T-helper 2 cell (primary cell): ENCODE measurements at regions not wholly inside any gene's neighbourhood (a gene's known extent, or its start where the extent isn't known, plus 50 kb on each side); places are given as distances from the start of the nearest gene placed in this dataset.

Source experiments
- DNase-seq, 5 experiments: peaks; one replicate each; pipeline versions ENCODE4 v3.0.0 to v3.0.0-alpha.2; 2012 to 2022

GRCh38 chr18:51739044-51739666 lies 541.7 kb upstream of the MEX3C start:
- DNase-seq, result no peak

- peak in 1 of 5 experiments; percentile 15 for DNase-seq
Measured at GRCh38 chr18:51751901-51752300, 554.4 kb upstream of the MEX3C start.

GRCh38 chr18:51753365-51754057 lies 556.0 kb upstream of the MEX3C start:
- no peak for DNase-seq

DNA sequence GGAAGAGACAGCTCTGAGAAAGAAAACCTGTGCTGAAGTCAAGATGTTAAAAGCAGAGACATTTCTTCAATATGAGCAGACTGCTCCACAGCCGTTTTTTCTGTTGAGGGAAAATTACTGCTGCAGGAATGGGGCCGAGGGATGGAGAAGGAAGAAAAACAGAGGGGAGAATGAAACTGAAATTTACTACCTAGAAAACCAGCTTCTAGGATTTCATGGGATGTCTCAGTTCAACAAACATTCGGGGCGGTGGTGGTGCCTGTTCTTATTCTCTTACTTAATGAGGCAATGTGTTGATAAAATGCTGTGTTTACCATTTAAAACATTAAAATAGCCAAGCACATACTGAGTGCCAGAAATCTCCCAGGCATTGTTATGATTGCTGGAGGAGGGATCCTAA lies 557.1 kb upstream of the MEX3C start:
- no peak for DNase-seq

- DNase-seq, result no peak
Measured at GRCh38 chr18:51757255-51757924, 559.9 kb upstream of the MEX3C start.

- DNase-seq, result no peak
Measured at GRCh38 chr18:51762373-51762772, 564.9 kb upstream of the MEX3C start.

- no peak for DNase-seq
Measured at GRCh38 chr18:51765606-51766360, 568.3 kb upstream of the MEX3C start.

GRCh38 chr18:51767293-51767692 lies 569.8 kb upstream of the MEX3C start:
- DNase-seq, result no peak

DNA sequence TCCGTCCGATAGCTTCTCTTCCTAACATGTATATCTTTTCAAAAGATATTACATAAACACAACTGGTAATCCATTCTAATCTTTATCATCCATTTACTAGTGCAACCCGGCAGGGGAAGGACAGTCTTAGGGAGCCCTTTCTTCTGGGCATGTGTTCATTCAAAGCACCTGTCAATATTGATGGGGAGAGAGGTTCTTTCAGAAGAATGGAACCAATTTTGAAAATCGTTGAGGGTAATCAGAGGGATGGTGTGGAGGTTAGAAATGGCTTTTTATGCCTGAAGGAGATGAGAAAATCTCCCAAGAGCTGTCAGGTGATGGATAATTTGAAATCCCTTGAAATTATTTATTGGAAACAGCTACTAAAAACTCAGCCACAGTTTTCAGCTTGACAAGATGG lies 561.9 kb upstream of the DCC start:
- DNase-seq, result no peak

GRCh38 chr18:51789871-51790270 lies 550.1 kb upstream of the DCC start:
- DNase-seq, result no peak

GRCh38 chr18:51801514-51801913 lies 538.5 kb upstream of the DCC start:
- no peak for DNase-seq

GRCh38 chr18:51802569-51803428 lies 537.2 kb upstream of the DCC start:
- no peak for DNase-seq

DNA sequence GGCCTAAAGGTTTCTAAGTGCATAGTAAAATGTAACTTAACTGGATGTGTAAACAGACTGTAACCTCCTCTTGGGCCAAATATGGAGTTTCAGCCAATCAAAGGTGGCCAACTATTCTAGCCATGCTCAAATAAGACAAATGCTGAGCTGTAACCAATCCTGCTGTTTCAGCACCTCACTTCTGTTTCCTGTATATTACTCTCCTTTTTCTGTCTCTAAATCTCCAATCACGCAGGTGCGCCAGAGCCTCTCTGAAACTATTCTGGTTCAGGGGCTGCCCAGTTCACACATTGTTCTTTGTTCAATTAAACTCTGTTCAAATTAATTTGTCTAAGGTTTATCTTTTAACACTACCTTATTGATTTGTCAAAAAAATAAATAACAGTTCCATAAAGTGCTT lies 532.7 kb upstream of the DCC start:
- DNase-seq, result no peak

DNA sequence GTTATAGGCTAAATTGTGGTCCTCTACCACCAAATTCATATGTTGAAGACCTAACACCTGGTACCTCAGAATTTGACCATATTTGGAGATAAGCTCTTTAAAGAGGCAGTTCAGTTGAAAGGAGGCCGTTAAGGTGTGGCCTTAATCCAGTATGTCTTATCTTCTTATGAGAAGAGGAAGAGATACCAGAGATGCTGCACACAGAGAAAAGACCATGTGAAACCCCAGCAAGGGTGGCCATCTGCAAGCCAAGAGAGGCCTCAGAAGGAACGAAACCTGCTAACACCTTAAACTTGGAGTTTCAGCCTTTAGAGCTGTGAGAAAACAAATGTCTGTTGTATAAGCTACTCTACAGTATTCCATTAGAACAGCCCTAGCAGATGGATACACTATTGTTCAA lies 528.1 kb upstream of the DCC start:
- no peak for DNase-seq

DNA sequence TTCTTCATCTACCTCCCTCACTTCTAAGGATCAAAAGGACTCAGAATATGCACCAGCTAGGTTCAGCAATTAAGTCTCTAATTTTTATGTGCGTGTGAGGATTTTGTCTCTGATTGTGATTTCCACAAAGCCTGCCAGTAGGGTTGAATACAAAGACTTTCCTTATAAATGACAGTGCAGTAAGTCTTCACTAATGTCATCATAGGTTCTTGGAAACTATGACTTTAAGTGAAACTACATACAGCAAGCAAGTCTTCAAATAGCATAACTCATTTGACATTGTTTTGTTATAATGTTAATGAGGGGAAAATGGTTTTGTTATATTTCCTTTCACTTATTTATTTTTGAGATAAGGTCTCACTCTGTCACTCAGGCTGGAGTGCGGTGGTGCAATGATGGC lies 526.3 kb upstream of the DCC start:
- DNase-seq, result no peak

GRCh38 chr18:51821610-51822009 lies 518.4 kb upstream of the DCC start:
- DNase-seq, result no peak

GRCh38 chr18:51824746-51825145 lies 515.3 kb upstream of the DCC start:
- DNase-seq, result no peak

GRCh38 chr18:51833850-51834249 lies 506.1 kb upstream of the DCC start:
- DNase-seq, result no peak

DNA sequence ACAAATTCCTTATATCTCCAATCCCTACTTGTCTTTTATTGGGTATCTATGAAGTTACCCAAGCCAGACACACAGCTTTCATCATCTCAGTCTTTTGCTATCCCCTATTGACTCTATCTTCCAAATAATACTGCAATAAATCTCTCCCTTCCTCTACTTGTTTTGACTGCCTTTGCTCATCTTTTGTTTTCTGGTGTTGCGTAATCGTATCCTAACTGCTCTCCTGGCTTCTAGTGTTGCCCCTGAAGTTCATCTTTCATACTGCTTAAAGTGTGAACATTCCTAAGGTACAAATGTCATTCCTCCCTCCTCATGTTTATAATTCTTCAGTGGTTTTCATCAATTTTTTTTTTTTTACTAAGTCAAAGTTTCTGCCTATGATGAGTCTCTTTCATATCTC lies 491.3 kb upstream of the DCC start:
- no peak for DNase-seq

GRCh38 chr18:51852681-51853080 lies 487.3 kb upstream of the DCC start:
- DNase-seq, result no peak

GRCh38 chr18:51857989-51858388 lies 482.0 kb upstream of the DCC start:
- DNase-seq, result no peak

DNA sequence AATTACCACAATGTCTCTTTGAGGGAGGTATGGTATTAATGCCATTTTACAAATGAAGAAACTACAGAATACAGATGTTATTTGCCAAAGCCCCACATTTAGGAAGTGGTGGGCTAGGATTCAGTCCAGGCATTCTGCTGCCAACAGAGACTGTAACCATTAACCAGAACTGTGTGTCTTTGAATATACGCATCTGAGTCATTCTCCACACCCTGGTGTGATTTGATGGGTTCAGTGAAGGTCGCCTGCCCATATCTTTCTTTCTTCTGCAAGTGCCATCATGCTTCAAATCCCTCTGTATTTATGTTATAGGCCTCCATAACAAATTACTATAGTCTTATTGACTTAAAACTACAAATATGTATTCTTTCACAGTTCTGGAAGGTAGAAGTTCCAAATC lies 479.0 kb upstream of the DCC start:
- DNase-seq, result no peak
